CD14-positive monocyte (primary cell): ENCODE measurements at regions not wholly inside any gene's neighbourhood (a gene's known extent, or its start where the extent isn't known, plus 50 kb on each side); places are given as distances from the start of the nearest gene placed in this dataset.

ENCODE experiments used
- DNase-seq, 3 donors: peaks; one replicate each; pipeline ENCODE4 v3.0.0-alpha.2; 2011 to 2022
- H2AFZ ChIP-seq: 2 replicates; pipeline ENCODE4 v1.6.0; 2012; ENCODE audit warnings: mild to moderate bottlenecking, low read depth, low read length, inconsistent platforms; ENCODE audit not compliant: insufficient read depth, poor library complexity, severe bottlenecking
- H3K27ac ChIP-seq, 2 donors: 1 replicate in 1 of 2; 2 replicates in 1 of 2; pipeline ENCODE4 v1.5.1; 2012 to 2013; ENCODE audit warnings: low read length in 2 of 2, control low read depth in 1 of 2, inconsistent platforms in 1 of 2, low read depth in 1 of 2, mild to moderate bottlenecking in 1 of 2
- H3K27me3 ChIP-seq, 2 donors: one replicate each; pipeline versions ENCODE4 v1.6.0 to v1.6.1; 2011 to 2013; ENCODE audit warnings: low read length in 2 of 2; ENCODE audit not compliant: control insufficient read depth in 2 of 2, insufficient read depth in 2 of 2
- H3K36me3 ChIP-seq, 2 donors: replicated peaks in 1 of 2; 1 replicate in 1 of 2; 2 replicates in 1 of 2; pipeline versions ENCODE4 v1.5.1 to v1.6.1; 2012 to 2013; ENCODE audit warnings: low read length in 2 of 2, control low read depth in 1 of 2, inconsistent platforms in 1 of 2, mild to moderate bottlenecking in 1 of 2; ENCODE audit not compliant: insufficient read depth in 2 of 2, control insufficient read depth in 1 of 2
- H3K4me1 ChIP-seq, 2 donors: 1 replicate in 1 of 2; 2 replicates in 1 of 2; pipeline versions ENCODE4 v1.5.1 to v1.6.1; 2012 to 2013; ENCODE audit warnings: low read length in 2 of 2, control low read depth in 1 of 2, inconsistent platforms in 1 of 2, mild to moderate bottlenecking in 1 of 2, moderate library complexity in 1 of 2; ENCODE audit not compliant: insufficient read depth in 2 of 2, control insufficient read depth in 1 of 2
- H3K4me2 ChIP-seq: replicated peaks from 2 replicates; pipeline ENCODE3; 2012; ENCODE audit warnings: low read length, moderate library complexity, mild to moderate bottlenecking; ENCODE audit not compliant: poor library complexity, severe bottlenecking; ENCODE audit errors: extremely low read depth
- H3K4me3 ChIP-seq, 3 experiments: fragments of 200-600 bp in 1 of 3; sonication (generic) in 1 of 3; replicated peaks in 1 of 3; 1 replicate in 2 of 3; 2 replicates in 1 of 3; pipeline ENCODE4 v1.5.1; 2011 to 2013; ENCODE audit warnings: low read length in 3 of 3, mild to moderate bottlenecking in 3 of 3, control low read depth in 2 of 3, low read depth in 2 of 3, inconsistent platforms in 1 of 3, moderate library complexity in 1 of 3
- H3K79me2 ChIP-seq: 2 replicates; pipeline ENCODE4 v1.6.0; 2012; ENCODE audit warnings: mild to moderate bottlenecking, control low read depth, inconsistent platforms, low read length, moderate library complexity; ENCODE audit not compliant: insufficient read depth
- H3K9ac ChIP-seq: 2 replicates; pipeline ENCODE4 v1.6.0; 2017; ENCODE audit warnings: low read length, mild to moderate bottlenecking; ENCODE audit not compliant: insufficient read depth, poor library complexity, severe bottlenecking
- H3K9me3 ChIP-seq, 2 donors: replicated peaks in 1 of 2; 1 replicate in 1 of 2; 2 replicates in 1 of 2; pipeline versions ENCODE4 v1.5.1 to v1.6.1; 2012 to 2013; ENCODE audit warnings: low read length in 2 of 2, control low read depth in 1 of 2; ENCODE audit not compliant: control insufficient read depth in 1 of 2, insufficient read depth in 1 of 2
- H4K20me1 ChIP-seq: 2 replicates; pipeline ENCODE4 v1.6.0; 2012; ENCODE audit warnings: mild to moderate bottlenecking, low read length, control low read depth, moderate library complexity; ENCODE audit not compliant: insufficient read depth
- H3K27ac Mint-ChIP-seq, 7 donors: one replicate each; pipeline ENCODE4 v1.8.0; 2020; ENCODE audit warnings: mild to moderate bottlenecking in 7 of 7, mixed read lengths in 7 of 7, moderate library complexity in 6 of 7, inconsistent platforms in 2 of 7
- H3K27me3 Mint-ChIP-seq, 3 donors: one replicate each; pipeline ENCODE4 v1.8.0; 2021 to 2022; ENCODE audit warnings: low read depth in 3 of 3, mild to moderate bottlenecking in 3 of 3, mixed read lengths in 3 of 3, moderate library complexity in 3 of 3, inconsistent platforms in 1 of 3
- H3K36me3 Mint-ChIP-seq, 2 donors: one replicate each; pipeline ENCODE4 v1.8.0; 2020; ENCODE audit warnings: mixed read lengths in 2 of 2, inconsistent platforms in 1 of 2, mild to moderate bottlenecking in 1 of 2
- H3K4me1 Mint-ChIP-seq: one replicate; pipeline ENCODE4 v1.8.0; 2020; ENCODE audit warnings: mild to moderate bottlenecking, mixed read lengths
- H3K4me3 Mint-ChIP-seq, 2 donors: one replicate each; pipeline ENCODE4 v1.8.0; 2020; ENCODE audit warnings: mild to moderate bottlenecking in 2 of 2, mixed read lengths in 2 of 2, moderate library complexity in 1 of 2
- H3K9me3 Mint-ChIP-seq, 7 donors: one replicate each; pipeline ENCODE4 v1.8.0; 2020 to 2022; ENCODE audit warnings: mixed read lengths in 7 of 7, mild to moderate bottlenecking in 6 of 7, moderate library complexity in 6 of 7, inconsistent platforms in 2 of 7
- CTCF ChIP-seq: fragments of 200-600 bp; IDR thresholded peaks from one replicate; pipeline ENCODE4 v1.8.0; 2022; ENCODE audit warnings: antibody characterized with exemption, mild to moderate bottlenecking
- WGBS: methylation state at CpG from one replicate; pipeline ENCODE4 v1.1.5; 2013; ENCODE audit warnings: missing lambda C conversion rate; ENCODE audit not compliant: insufficient coverage; 5-methylcytosine and 5-hydroxymethylcytosine counted together
- intact Hi-C, 2 donors: fragments of 100-400 bp; cut with micrococcal nuclease; formaldehyde crosslinking; loops; one replicate each; pipeline versions ENCODE4 v1.15.0 to v1.15.1; 2023

GRCh38 chr9:16150501-16150900, 597.7 kb downstream of the CCDC171 start:
- H3K36me3 Mint-ChIP-seq: no peaks in the 10 kb centered on the region
- H3K4me3 ChIP-seq: no peak overlapping the region
- 44% methylated on average over 1 of the region's 4 CpGs for WGBS
- no peak overlapping the region for H3K27ac ChIP-seq
- H3K4me3 Mint-ChIP-seq: no peak overlapping the region
- H3K36me3 ChIP-seq: no peaks in the 10 kb centered on the region
- H3K27me3 ChIP-seq: peaks cover 2 to 6% of the 10 kb centered on the region in 2 donors
- no peak for TF ChIP-seq CTCF
- DNase-seq: no peak
- no peaks in the 10 kb centered on the region for H3K79me2 ChIP-seq
- no peak overlapping the region for H3K9ac ChIP-seq
- no peak overlapping the region for H3K4me2 ChIP-seq
- intact Hi-C loops: no loop called here
- H3K4me1 Mint-ChIP-seq: peaks cover 10% of the 10 kb centered on the region
- peaks cover 16 to 21% (median 19%) of the 10 kb centered on the region in 3 donors for H3K27me3 Mint-ChIP-seq
- H3K9me3 Mint-ChIP-seq: peaks cover 0 to 4% (median 2%) of the 10 kb centered on the region in 7 donors
- no peaks in the 10 kb centered on the region for H4K20me1 ChIP-seq
- no peak overlapping the region for H2AFZ ChIP-seq
- no peak overlapping the region for H3K27ac Mint-ChIP-seq
- no peaks in the 10 kb centered on the region for H3K4me1 ChIP-seq
- no peaks in the 10 kb centered on the region for H3K9me3 ChIP-seq

- no peak overlapping the region for H3K27ac ChIP-seq
- Mint-ChIP-seq H3K27me3 (peaks cover 13 to 25% (median 24%) of the 10 kb centered on the region in 3 donors), H3K4me1 (peaks cover 10% of the 10 kb centered on the region), H3K36me3 (no peaks in the 10 kb centered on the region), H3K9me3 (peaks cover 0 to 4% (median 2%) of the 10 kb centered on the region in 7 donors), H3K27ac (no peak overlapping the region), H3K4me3 (no peak overlapping the region)
- H3K4me3 ChIP-seq: no peak overlapping the region
- no peaks in the 10 kb centered on the region for H3K4me1 ChIP-seq
- intact Hi-C loops: no loop called here
- H3K36me3 ChIP-seq: no peaks in the 10 kb centered on the region
- H3K9ac ChIP-seq: no peak overlapping the region
- H2AFZ ChIP-seq: no peak overlapping the region
- TF ChIP-seq CTCF: no peak
- H3K27me3 ChIP-seq: peaks cover 2 to 9% of the 10 kb centered on the region in 2 donors
- no peaks in the 10 kb centered on the region for H4K20me1 ChIP-seq
- WGBS: 87% methylated on average over 5 of the region's 9 CpGs
- DNase-seq: no peak
- H3K79me2 ChIP-seq: no peaks in the 10 kb centered on the region
- no peaks in the 10 kb centered on the region for H3K9me3 ChIP-seq
- H3K4me2 ChIP-seq: no peak overlapping the region
Measured at GRCh38 chr9:16150938-16151650, 598.3 kb downstream of the CCDC171 start.
